ENCODE measurements at regions not wholly inside any gene's neighbourhood (a gene's known extent, or its start where the extent isn't known, plus 50 kb on each side); places are given as distances from the start of the nearest gene placed in this dataset.

GRCh38 chr2:139260052-139260430 is 479.9 kb upstream of the NXPH2 start:
- Histone ChIP-seq H2AFZ (ENCODE audit: insufficient read depth, low read depth, low read length, poor library complexity, severe bottlenecking) (no peak overlapping the region), H3K4me2 (replicated peaks; ENCODE audit: low read depth, low read length, poor library complexity, severe bottlenecking) (no peak overlapping the region), H3K4me1 (ENCODE audit: control insufficient read depth in 2 of 2, insufficient read depth in 2 of 2, low read length in 2 of 2) (no peaks in the 10 kb centered on the region), H3K27me3 (replicated peaks in 1 of 4; ENCODE audit: control extremely low read depth in 1 of 4, control insufficient read depth in 3 of 4, insufficient read depth in 4 of 4, low read length in 3 of 4) (no peaks in the 10 kb centered on the region), H3K9me3 (ENCODE audit: control extremely low read depth in 1 of 3, control insufficient read depth in 2 of 3, insufficient read depth in 1 of 3, low read length in 2 of 3) (peaks cover 0 to 7% (median 0%) of the 10 kb centered on the region in 3 donors), H4K20me1 (ENCODE audit: control insufficient read depth, insufficient read depth, low read length, poor library complexity, severe bottlenecking) (no peaks in the 10 kb centered on the region), H3K4me3 (ENCODE audit: control extremely low read depth in 1 of 5, extremely low read depth in 1 of 5, insufficient read depth in 1 of 5, low read depth in 2 of 5, low read length in 4 of 5) (no peak overlapping the region), H3K27ac (ENCODE audit: low read length in 2 of 2) (no peak overlapping the region), H3K9ac (ENCODE audit: low read length) (no peak overlapping the region), H3K79me2 (ENCODE audit: control insufficient read depth, insufficient read depth, low read length) (no peaks in the 10 kb centered on the region), H3K36me3 (replicated peaks in 1 of 2; ENCODE audit: control extremely low read depth in 1 of 2, control insufficient read depth in 1 of 2, extremely low read depth in 1 of 2, insufficient read depth in 2 of 2, low read length in 1 of 2) (no peaks in the 10 kb centered on the region)
- ChIA-PET CTCF (no interaction called here), POLR2A (no interaction called here)
- ATAC-seq (ENCODE audit: low read depth) (no peak), DNase-seq (no peak)
- no peak overlapping the region for H3K27ac Mint-ChIP-seq
- intact Hi-C loops (cut with micrococcal nuclease), result no loop called here
- TF ChIP-seq EZH2 (IDR thresholded peaks at IDR 0.05; ENCODE audit: borderline replicate concordance, insufficient read depth, low read depth, low read length, poor library complexity, severe bottlenecking), result no peak
- TF ChIP-seq CTCF (IDR thresholded peaks at IDR 0.05), result no peak
- no peak overlapping the region for H3K4me3 Mint-ChIP-seq
- no peaks in the 10 kb centered on the region for H3K4me1 Mint-ChIP-seq
- H3K27me3 Mint-ChIP-seq, result no peaks in the 10 kb centered on the region
- no CpG with 5 or more reads among the region's 2 CpGs for WGBS (ENCODE audit: insufficient coverage)
- no peaks in the 10 kb centered on the region for H3K9me3 Mint-ChIP-seq (ENCODE audit: insufficient read depth)

- Mint-ChIP-seq H3K27ac (no peak overlapping the region), H3K9me3 (ENCODE audit: insufficient read depth) (no peaks in the 10 kb centered on the region), H3K27me3 (no peaks in the 10 kb centered on the region), H3K4me1 (no peaks in the 10 kb centered on the region), H3K4me3 (no peak overlapping the region)
- Histone ChIP-seq H3K27ac (ENCODE audit: low read length in 2 of 2) (no peak overlapping the region), H3K36me3 (replicated peaks in 1 of 2; ENCODE audit: control extremely low read depth in 1 of 2, control insufficient read depth in 1 of 2, extremely low read depth in 1 of 2, insufficient read depth in 2 of 2, low read length in 1 of 2) (no peaks in the 10 kb centered on the region), H3K79me2 (ENCODE audit: control insufficient read depth, insufficient read depth, low read length) (no peaks in the 10 kb centered on the region), H3K27me3 (replicated peaks in 1 of 4; ENCODE audit: control extremely low read depth in 1 of 4, control insufficient read depth in 3 of 4, insufficient read depth in 4 of 4, low read length in 3 of 4) (no peaks in the 10 kb centered on the region), H3K4me3 (ENCODE audit: control extremely low read depth in 1 of 5, extremely low read depth in 1 of 5, insufficient read depth in 1 of 5, low read depth in 2 of 5, low read length in 4 of 5) (no peak overlapping the region), H3K9me3 (ENCODE audit: control extremely low read depth in 1 of 3, control insufficient read depth in 2 of 3, insufficient read depth in 1 of 3, low read length in 2 of 3) (peaks cover 0 to 7% (median 0%) of the 10 kb centered on the region in 3 donors), H4K20me1 (ENCODE audit: control insufficient read depth, insufficient read depth, low read length, poor library complexity, severe bottlenecking) (no peaks in the 10 kb centered on the region), H2AFZ (ENCODE audit: insufficient read depth, low read depth, low read length, poor library complexity, severe bottlenecking) (no peak overlapping the region), H3K4me2 (replicated peaks; ENCODE audit: low read depth, low read length, poor library complexity, severe bottlenecking) (no peak overlapping the region), H3K4me1 (ENCODE audit: control insufficient read depth in 2 of 2, insufficient read depth in 2 of 2, low read length in 2 of 2) (no peaks in the 10 kb centered on the region), H3K9ac (ENCODE audit: low read length) (no peak overlapping the region)
- DNase-seq (no peak), ATAC-seq (ENCODE audit: low read depth) (no peak)
- CTCF ChIA-PET, result no interaction called here
- TF ChIP-seq CTCF (IDR thresholded peaks at IDR 0.05) (no peak), EZH2 (IDR thresholded peaks at IDR 0.05; ENCODE audit: borderline replicate concordance, insufficient read depth, low read depth, low read length, poor library complexity, severe bottlenecking) (no peak)
- POLR2A ChIA-PET, result no interaction called here
- WGBS (ENCODE audit: insufficient coverage), result 88% methylated on average over 5 of the region's 5 CpGs
- intact Hi-C loops (cut with micrococcal nuclease), result no loop called here
These were observed 479.3 kb upstream of the NXPH2 start for GRCh38 chr2:139259422-139260051.

Measured in B cell (primary cell).